GM10248 (cell line): ENCODE measurements at regions not wholly inside any gene's neighbourhood (a gene's known extent, or its start where the extent isn't known, plus 50 kb on each side); places are given as distances from the start of the nearest gene placed in this dataset.

Experiments used
- CTCF ChIA-PET: fragments of 300-600 bp; sonication (Branson Sonifier 250); formaldehyde crosslinking; extraction: SDS; loops from one replicate; lab custom pipeline; 2021; ENCODE audit warnings: antibody characterized with exemption; lab: Yijun Ruan, JAX
- POLR2A ChIA-PET: fragments of 350-650 bp; sonication (Branson Sonifier 250); formaldehyde crosslinking; extraction: SDS; loops from one replicate; lab custom pipeline; 2020; ENCODE audit warnings: antibody characterized with exemption; lab: Yijun Ruan, JAX
- DNase-seq: peaks from one replicate; pipeline ENCODE4 v3.0.0; 2012; ENCODE audit errors: extremely low spot score
- CTCF ChIP-seq: IDR thresholded peaks from 2 replicates; pipeline ENCODE4 v1.5.1; 2012; ENCODE audit warnings: mild to moderate bottlenecking, low read depth; ENCODE audit errors: extremely low read depth, missing control alignments, control extremely low read depth

- POLR2A ChIA-PET = no interaction called here
- no peak for TF ChIP-seq CTCF
- DNase-seq = no peak
- CTCF ChIA-PET = no interaction called here
These were observed 280.3 kb upstream of the HS6ST1 start for GRCh38 chr2:128598862-128599441.

- CTCF ChIA-PET = no interaction called here
- DNase-seq = no peak
- POLR2A ChIA-PET = no interaction called here
- no peak for TF ChIP-seq CTCF
These were observed 281.0 kb upstream of the HS6ST1 start for GRCh38 chr2:128599700-128600099.

DNA sequence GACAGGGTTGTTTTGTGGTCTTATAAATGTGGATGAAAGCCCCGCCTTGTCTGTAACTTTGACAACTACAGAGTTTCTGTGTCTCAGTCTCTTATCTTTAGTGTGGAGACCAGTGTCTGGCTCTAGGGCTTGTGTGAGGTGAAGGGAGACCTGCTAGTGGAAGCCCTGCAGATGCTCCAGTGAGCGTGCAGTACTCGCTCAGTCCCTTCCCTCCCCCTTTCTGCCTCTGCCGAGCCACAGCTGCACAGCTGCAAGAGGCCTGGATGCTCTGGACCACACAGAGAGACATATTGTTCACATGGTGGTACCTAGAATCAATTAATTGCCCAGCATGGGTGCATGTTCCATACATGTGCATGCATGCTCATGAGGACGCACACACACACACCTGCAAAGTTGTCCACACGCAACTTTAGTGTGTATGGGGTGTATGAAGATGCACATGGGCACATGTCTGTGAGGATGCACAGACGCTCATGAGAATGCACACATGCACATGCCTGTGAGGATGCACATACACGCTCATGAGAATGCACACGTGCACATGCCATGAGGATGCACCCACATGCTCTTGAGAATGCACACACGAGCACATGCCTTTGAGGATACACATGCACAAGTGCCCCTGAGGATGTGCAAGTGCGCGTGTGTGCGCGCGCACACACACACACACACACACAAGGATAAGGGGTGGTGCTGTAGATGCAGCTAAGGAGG, 282.1 kb upstream of the HS6ST1 start:
- ChIA-PET CTCF (no interaction called here), POLR2A (no interaction called here)
- no peak for DNase-seq
- TF ChIP-seq CTCF = no peak

- DNase-seq = no peak
- CTCF ChIA-PET = no interaction called here
- POLR2A ChIA-PET = no interaction called here
- no peak for TF ChIP-seq CTCF
These were observed 282.8 kb upstream of the HS6ST1 start for GRCh38 chr2:128601298-128602037.

GRCh38 chr2:128602038-128602698, 283.5 kb upstream of the HS6ST1 start:
- TF ChIP-seq CTCF = no peak
- no peak for DNase-seq
- CTCF ChIA-PET = no interaction called here
- POLR2A ChIA-PET = no interaction called here

- no peak for DNase-seq
- ChIA-PET CTCF (no interaction called here), POLR2A (no interaction called here)
- TF ChIP-seq CTCF = no peak
These were observed 284.0 kb upstream of the HS6ST1 start for GRCh38 chr2:128602699-128603101.
